Thyroid gland (tissue), 4 donors: ENCODE measurements at regions not wholly inside any gene's neighbourhood (a gene's known extent, or its start where the extent isn't known, plus 50 kb on each side); places are given as distances from the start of the nearest gene placed in this dataset.

Experiments used
- POLR2A ChIP-seq, 2 donors: fragments of 450-650 bp; IDR thresholded peaks; one replicate each; pipeline ENCODE4 v1.6.1; 2017; ENCODE audit warnings: antibody characterized with exemption in 2 of 2, mild to moderate bottlenecking in 2 of 2, moderate library complexity in 1 of 2
- TF ChIP-seq, protein P1 (sequence below), 6 experiments: fragments of 200-600 bp in 3 of 6; fragments of 450-650 bp in 3 of 6; sonication (generic) in 3 of 6; IDR thresholded peaks; one replicate each; pipeline ENCODE4 v1.5.1; 2016 to 2019; ENCODE audit warnings: antibody characterized with exemption in 6 of 6, mild to moderate bottlenecking in 2 of 6, inconsistent platforms in 1 of 6, moderate library complexity in 1 of 6

- TF ChIP-seq, protein P1, sequence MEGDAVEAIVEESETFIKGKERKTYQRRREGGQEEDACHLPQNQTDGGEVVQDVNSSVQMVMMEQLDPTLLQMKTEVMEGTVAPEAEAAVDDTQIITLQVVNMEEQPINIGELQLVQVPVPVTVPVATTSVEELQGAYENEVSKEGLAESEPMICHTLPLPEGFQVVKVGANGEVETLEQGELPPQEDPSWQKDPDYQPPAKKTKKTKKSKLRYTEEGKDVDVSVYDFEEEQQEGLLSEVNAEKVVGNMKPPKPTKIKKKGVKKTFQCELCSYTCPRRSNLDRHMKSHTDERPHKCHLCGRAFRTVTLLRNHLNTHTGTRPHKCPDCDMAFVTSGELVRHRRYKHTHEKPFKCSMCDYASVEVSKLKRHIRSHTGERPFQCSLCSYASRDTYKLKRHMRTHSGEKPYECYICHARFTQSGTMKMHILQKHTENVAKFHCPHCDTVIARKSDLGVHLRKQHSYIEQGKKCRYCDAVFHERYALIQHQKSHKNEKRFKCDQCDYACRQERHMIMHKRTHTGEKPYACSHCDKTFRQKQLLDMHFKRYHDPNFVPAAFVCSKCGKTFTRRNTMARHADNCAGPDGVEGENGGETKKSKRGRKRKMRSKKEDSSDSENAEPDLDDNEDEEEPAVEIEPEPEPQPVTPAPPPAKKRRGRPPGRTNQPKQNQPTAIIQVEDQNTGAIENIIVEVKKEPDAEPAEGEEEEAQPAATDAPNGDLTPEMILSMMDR (IDR thresholded peaks at IDR 0.05) = no peak
- TF ChIP-seq POLR2A (IDR thresholded peaks at IDR 0.05) = no peak
Measured at GRCh38 chr11:33538726-33539125, 161.9 kb downstream of the C11orf91 start.
